ENCODE measurements at regions not wholly inside any gene's neighbourhood (a gene's known extent, or its start where the extent isn't known, plus 50 kb on each side); places are given as distances from the start of the nearest gene placed in this dataset.

- TF ChIP-seq CTCF (conservative IDR thresholded peaks at IDR 0.05; ENCODE audit: low read depth, low read length) (no peak), EZH2 (IDR thresholded peaks at IDR 0.05; ENCODE audit: borderline replicate concordance, low read depth, low read length, poor library complexity, severe bottlenecking) (no peak)
These were observed 907.1 kb downstream of the RPA4 start for GRCh38 chrX:97790850-97791249.
